KMS-11 (cell line): ENCODE measurements at regions not wholly inside any gene's neighbourhood (a gene's known extent, or its start where the extent isn't known, plus 50 kb on each side); places are given as distances from the start of the nearest gene placed in this dataset.

Experiments used
- H2AFZ ChIP-seq: fragments of 200-600 bp; sonication (generic); 2 replicates; pipeline ENCODE4 v1.6.1; 2016; ENCODE audit warnings: antibody characterized with exemption, mixed run types, low read depth
- H3K27ac ChIP-seq: fragments of 200-600 bp; sonication (generic); 2 replicates; pipeline ENCODE4 v1.6.1; 2016; ENCODE audit warnings: mild to moderate bottlenecking, mixed run types
- H3K27me3 ChIP-seq: fragments of 200-600 bp; sonication (generic); 2 replicates; pipeline ENCODE4 v1.6.1; 2017; ENCODE audit warnings: mild to moderate bottlenecking, low read depth, mixed run types, moderate library complexity; ENCODE audit not compliant: insufficient read depth
- H3K36me3 ChIP-seq: fragments of 200-600 bp; sonication (generic); 2 replicates; pipeline ENCODE4 v1.6.1; 2017; ENCODE audit warnings: mild to moderate bottlenecking, mixed run types; ENCODE audit not compliant: insufficient read depth
- H3K4me1 ChIP-seq: fragments of 200-600 bp; sonication (generic); 2 replicates; pipeline ENCODE4 v1.6.1; 2016; ENCODE audit warnings: mild to moderate bottlenecking, low read depth, mixed run types; ENCODE audit not compliant: poor library complexity, severe bottlenecking
- H3K4me2 ChIP-seq: fragments of 200-600 bp; sonication (generic); 2 replicates; pipeline ENCODE4 v1.7.0; 2016; ENCODE audit warnings: mild to moderate bottlenecking, mixed run types
- H3K4me3 ChIP-seq: fragments of 200-600 bp; sonication (generic); IDR thresholded peaks from 2 replicates; pipeline ENCODE4 v1.6.1; 2017; ENCODE audit warnings: low read depth, low read length, mixed read lengths; ENCODE audit not compliant: insufficient read depth
- H3K79me2 ChIP-seq: fragments of 200-600 bp; sonication (generic); 2 replicates; pipeline ENCODE4 v1.6.1; 2016; ENCODE audit warnings: low read depth, mixed run types; ENCODE audit not compliant: insufficient read depth
- H3K9ac ChIP-seq: fragments of 200-600 bp; sonication (generic); 2 replicates; pipeline ENCODE4 v1.6.1; 2016; ENCODE audit warnings: mild to moderate bottlenecking, mixed run types
- H4K20me1 ChIP-seq: fragments of 200-600 bp; sonication (generic); 2 replicates; pipeline ENCODE4 v1.6.1; 2016; ENCODE audit warnings: mild to moderate bottlenecking, mixed run types; ENCODE audit not compliant: insufficient read depth
- TF ChIP-seq, protein P1 (sequence below): fragments of 200-600 bp; sonication (generic); conservative IDR thresholded peaks from 2 replicates; pipeline ENCODE4 v1.6.1; 2017; ENCODE audit warnings: low read depth, mild to moderate bottlenecking, antibody characterized with exemption, low read length, moderate library complexity, mixed read lengths

- H3K4me2 ChIP-seq = no peak overlapping the region
- no peak overlapping the region for H3K9ac ChIP-seq
- no peaks in the 10 kb centered on the region for H3K79me2 ChIP-seq
- H4K20me1 ChIP-seq = no peaks in the 10 kb centered on the region
- no peak overlapping the region for H3K4me3 ChIP-seq
- no peaks in the 10 kb centered on the region for H3K27me3 ChIP-seq
- no peaks in the 10 kb centered on the region for H3K4me1 ChIP-seq
- H3K36me3 ChIP-seq = no peaks in the 10 kb centered on the region
- H2AFZ ChIP-seq = no peak overlapping the region
- H3K27ac ChIP-seq = no peak overlapping the region
- TF ChIP-seq, protein P1, sequence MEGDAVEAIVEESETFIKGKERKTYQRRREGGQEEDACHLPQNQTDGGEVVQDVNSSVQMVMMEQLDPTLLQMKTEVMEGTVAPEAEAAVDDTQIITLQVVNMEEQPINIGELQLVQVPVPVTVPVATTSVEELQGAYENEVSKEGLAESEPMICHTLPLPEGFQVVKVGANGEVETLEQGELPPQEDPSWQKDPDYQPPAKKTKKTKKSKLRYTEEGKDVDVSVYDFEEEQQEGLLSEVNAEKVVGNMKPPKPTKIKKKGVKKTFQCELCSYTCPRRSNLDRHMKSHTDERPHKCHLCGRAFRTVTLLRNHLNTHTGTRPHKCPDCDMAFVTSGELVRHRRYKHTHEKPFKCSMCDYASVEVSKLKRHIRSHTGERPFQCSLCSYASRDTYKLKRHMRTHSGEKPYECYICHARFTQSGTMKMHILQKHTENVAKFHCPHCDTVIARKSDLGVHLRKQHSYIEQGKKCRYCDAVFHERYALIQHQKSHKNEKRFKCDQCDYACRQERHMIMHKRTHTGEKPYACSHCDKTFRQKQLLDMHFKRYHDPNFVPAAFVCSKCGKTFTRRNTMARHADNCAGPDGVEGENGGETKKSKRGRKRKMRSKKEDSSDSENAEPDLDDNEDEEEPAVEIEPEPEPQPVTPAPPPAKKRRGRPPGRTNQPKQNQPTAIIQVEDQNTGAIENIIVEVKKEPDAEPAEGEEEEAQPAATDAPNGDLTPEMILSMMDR = no peak
Observed at GRCh38 chr4:64767547-64767946, 358.3 kb upstream of the TECRL start.

GRCh38 chr4:64766565-64766964 is 357.3 kb upstream of the TECRL start:
- Histone ChIP-seq H2AFZ (no peak overlapping the region), H3K4me3 (no peak overlapping the region), H3K79me2 (no peaks in the 10 kb centered on the region), H4K20me1 (no peaks in the 10 kb centered on the region), H3K27ac (no peak overlapping the region), H3K4me1 (no peaks in the 10 kb centered on the region), H3K27me3 (no peaks in the 10 kb centered on the region), H3K36me3 (no peaks in the 10 kb centered on the region), H3K4me2 (no peak overlapping the region), H3K9ac (no peak overlapping the region)
- TF ChIP-seq, protein P1 = no peak

DNA sequence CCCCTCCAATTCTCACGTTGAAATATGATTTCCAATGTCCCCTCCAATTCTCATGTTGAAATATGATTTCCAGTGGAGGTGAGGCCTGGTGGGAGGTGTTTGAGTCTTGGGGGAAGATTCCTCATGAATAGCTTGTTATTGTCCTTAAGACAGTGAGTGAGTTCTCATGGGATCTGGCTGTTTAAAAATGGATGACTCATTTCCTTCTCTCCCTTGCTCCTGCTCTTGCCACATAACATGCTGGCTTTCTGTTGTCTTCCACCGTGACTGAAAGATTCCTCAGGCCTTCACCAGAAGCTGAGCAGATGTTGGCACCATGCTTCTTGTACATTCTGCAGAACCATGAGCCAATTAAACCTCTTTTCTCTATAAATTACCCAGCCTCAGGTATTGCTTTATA is 346.8 kb upstream of the TECRL start:
- H3K4me2 ChIP-seq = no peak overlapping the region
- H3K27ac ChIP-seq = no peak overlapping the region
- H3K4me1 ChIP-seq = no peaks in the 10 kb centered on the region
- H3K4me3 ChIP-seq = no peak overlapping the region
- H3K79me2 ChIP-seq = no peaks in the 10 kb centered on the region
- H2AFZ ChIP-seq = no peak overlapping the region
- no peaks in the 10 kb centered on the region for H3K36me3 ChIP-seq
- TF ChIP-seq, protein P1 = no peak
- H3K9ac ChIP-seq = no peak overlapping the region
- no peaks in the 10 kb centered on the region for H4K20me1 ChIP-seq
- no peaks in the 10 kb centered on the region for H3K27me3 ChIP-seq

DNA sequence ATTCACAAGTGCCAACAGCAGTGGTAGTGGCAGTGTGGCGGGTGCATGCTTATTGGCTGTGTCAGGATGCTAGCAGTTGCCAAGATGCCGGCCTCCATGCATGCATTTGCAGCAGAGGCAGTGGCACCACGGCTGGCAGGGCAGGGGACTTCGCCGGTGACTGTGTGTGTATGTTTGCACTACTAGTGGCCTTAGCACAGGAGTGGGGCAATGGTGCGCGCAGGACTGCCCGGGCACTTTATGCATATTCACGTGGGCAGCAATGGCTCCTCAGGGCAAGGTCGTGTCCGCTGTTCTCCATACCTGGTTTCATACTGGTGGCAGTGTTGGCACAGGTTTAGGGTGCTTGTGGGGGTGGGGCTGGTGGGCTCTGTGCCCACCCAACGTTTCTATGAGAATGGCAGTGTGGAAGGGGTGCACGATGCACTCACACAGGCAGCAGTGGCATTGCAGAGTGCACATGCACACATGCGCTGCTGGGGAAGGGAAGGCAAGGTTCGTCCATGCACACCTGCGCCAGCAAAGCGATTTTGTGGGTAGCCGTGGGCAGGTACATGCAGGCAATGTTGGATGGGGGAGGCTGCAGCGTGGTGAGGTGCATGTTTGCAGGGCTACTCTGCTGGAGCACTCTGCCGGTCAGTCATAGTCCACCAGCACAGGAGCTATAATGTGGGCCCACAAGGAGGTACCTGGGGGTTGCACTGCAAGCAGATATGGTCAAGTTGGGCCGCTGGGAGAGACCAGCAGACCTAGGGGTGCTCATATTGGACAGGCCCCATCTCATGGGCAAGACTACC is 338.9 kb upstream of the TECRL start:
- H3K9ac ChIP-seq = no peak overlapping the region
- no peak overlapping the region for H2AFZ ChIP-seq
- no peaks in the 10 kb centered on the region for H3K79me2 ChIP-seq
- H3K36me3 ChIP-seq = no peaks in the 10 kb centered on the region
- TF ChIP-seq, protein P1 = no peak
- no peaks in the 10 kb centered on the region for H3K27me3 ChIP-seq
- no peak overlapping the region for H3K4me2 ChIP-seq
- no peak overlapping the region for H3K27ac ChIP-seq
- no peak overlapping the region for H3K4me3 ChIP-seq
- no peaks in the 10 kb centered on the region for H3K4me1 ChIP-seq
- no peaks in the 10 kb centered on the region for H4K20me1 ChIP-seq
